Pancreas (tissue), 10 donors: ENCODE measurements at regions not wholly inside any gene's neighbourhood (a gene's known extent, or its start where the extent isn't known, plus 50 kb on each side); places are given as distances from the start of the nearest gene placed in this dataset.
"Not testable (repeated sequence)": the region's sequence is repeated elsewhere in the genome, so short reads cannot be mapped to it uniquely, and the experiment has no call there.

Source experiments
- ATAC-seq, 4 donors: fragments of 200-7000 bp; cut with Tn5 transposase; one replicate each; pipeline versions ENCODE4 v1.8.0 to v1.9.1; 2020; ENCODE audit warnings: mild to moderate bottlenecking in 4 of 4, moderate library complexity in 4 of 4
- DNase-seq, 6 donors: peaks; one replicate each; pipeline ENCODE4 v3.0.0-alpha.2; 2020
- FAIRE-seq: peaks from 2 replicates; lab custom pipeline; 2012; peaks lifted over from hg19 to GRCh38; lab: Jason Lieb, UNC
- H3K27ac ChIP-seq, 4 donors: fragments of 200-600 bp; sonication (generic); 1 replicate in 3 of 4; 2 replicates in 1 of 4; pipeline versions ENCODE4 v1.5.0 to v1.8.0; 2020
- H3K27me3 ChIP-seq, 4 donors: fragments of 200-600 bp; one replicate each; pipeline ENCODE4 v1.8.0; 2021
- H3K36me3 ChIP-seq, 3 donors: fragments of 200-600 bp; sonication (generic) in 1 of 3; one replicate each; pipeline versions ENCODE4 v1.5.0 to v1.8.0; 2020 to 2021
- H3K4me1 ChIP-seq, 3 donors: fragments of 200-600 bp; one replicate each; pipeline ENCODE4 v1.8.0; 2021
- H3K4me3 ChIP-seq, 4 donors: fragments of 200-600 bp; sonication (generic) in 2 of 4; one replicate each; pipeline versions ENCODE4 v1.5.0 to v1.8.0; 2020 to 2021
- H3K9me3 ChIP-seq, 4 donors: fragments of 200-600 bp; one replicate each; pipeline ENCODE4 v1.8.0; 2021
- WGBS, 2 donors: extraction: QIAGEN DNeasy Blood & Tissue Kit; methylation state at CpG; one replicate each; pipeline ENCODE4 v1.1.7; 2013; 5-methylcytosine and 5-hydroxymethylcytosine counted together
- intact Hi-C, 3 donors: fragments of 100-400 bp; cut with DNase I; formaldehyde crosslinking; loops; one replicate each; pipeline versions ENCODE4 v1.11.1 to v1.14.2; 2022
- TF ChIP-seq, protein P1 (sequence below), 4 donors: fragments of 200-600 bp; sonication (generic) in 3 of 4; IDR thresholded peaks; one replicate each; pipeline versions ENCODE4 v1.5.0 to v1.8.0; 2021; ENCODE audit warnings: antibody characterized with exemption in 4 of 4
- donor health status: healthy with polysubstance abuse.
- donor health status: DM: no; HTN: no; CAD: no; lungs with moderate emphysema.
- donor health status: DM: no; HTN: no; CAD: no.
- donor health status: control.
- donor health status: control.
- donor health status: Bipolar disorder and iron deficiency.
- donor health status: DM: yes; HTN: yes; CAD: no.
- donor health status: DM: no; HTN: no; CAD: no.
- donor health status: DM: no; HTN: no; CAD: no.
- donor health status: DM: yes; HTN: yes; CAD: no.

DNA sequence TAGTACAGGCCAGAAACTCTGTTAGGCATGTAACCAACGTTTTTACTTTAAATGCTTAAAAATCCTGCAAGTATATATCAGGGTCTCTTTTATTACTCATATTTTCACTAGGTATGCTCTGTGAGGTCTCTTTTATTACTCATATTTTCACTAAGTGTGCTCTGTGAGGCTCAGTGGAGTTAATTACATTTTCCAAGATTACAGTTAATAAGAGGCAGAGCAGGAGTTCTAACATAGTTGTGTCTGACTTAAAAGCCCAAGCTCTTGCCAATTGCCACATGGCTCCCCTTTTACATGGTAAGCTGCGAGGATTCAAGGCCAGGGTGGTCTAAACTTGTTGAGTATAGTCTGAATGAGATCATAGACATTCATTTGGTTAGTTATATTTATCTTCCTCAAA, 81.0 kb upstream of the ARMCX2 start:
- H3K9me3 ChIP-seq, result no peaks in the 10 kb centered on the region
- H3K4me1 ChIP-seq, result no peaks in the 10 kb centered on the region
- no peak overlapping the region for H3K4me3 ChIP-seq
- TF ChIP-seq, protein P1, sequence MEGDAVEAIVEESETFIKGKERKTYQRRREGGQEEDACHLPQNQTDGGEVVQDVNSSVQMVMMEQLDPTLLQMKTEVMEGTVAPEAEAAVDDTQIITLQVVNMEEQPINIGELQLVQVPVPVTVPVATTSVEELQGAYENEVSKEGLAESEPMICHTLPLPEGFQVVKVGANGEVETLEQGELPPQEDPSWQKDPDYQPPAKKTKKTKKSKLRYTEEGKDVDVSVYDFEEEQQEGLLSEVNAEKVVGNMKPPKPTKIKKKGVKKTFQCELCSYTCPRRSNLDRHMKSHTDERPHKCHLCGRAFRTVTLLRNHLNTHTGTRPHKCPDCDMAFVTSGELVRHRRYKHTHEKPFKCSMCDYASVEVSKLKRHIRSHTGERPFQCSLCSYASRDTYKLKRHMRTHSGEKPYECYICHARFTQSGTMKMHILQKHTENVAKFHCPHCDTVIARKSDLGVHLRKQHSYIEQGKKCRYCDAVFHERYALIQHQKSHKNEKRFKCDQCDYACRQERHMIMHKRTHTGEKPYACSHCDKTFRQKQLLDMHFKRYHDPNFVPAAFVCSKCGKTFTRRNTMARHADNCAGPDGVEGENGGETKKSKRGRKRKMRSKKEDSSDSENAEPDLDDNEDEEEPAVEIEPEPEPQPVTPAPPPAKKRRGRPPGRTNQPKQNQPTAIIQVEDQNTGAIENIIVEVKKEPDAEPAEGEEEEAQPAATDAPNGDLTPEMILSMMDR (IDR thresholded peaks at IDR 0.05), result no peak
- ATAC-seq (no peak), DNase-seq (no peak), FAIRE-seq (no peak)
- WGBS, 2 donors, result 30 to 46% methylated on average over 2 of the region's 2 CpGs
- no peak overlapping the region for H3K27ac ChIP-seq
- intact Hi-C loops, result no loop called here
- H3K27me3 ChIP-seq, result no peaks in the 10 kb centered on the region
- H3K36me3 ChIP-seq, result no peaks in the 10 kb centered on the region

DNA sequence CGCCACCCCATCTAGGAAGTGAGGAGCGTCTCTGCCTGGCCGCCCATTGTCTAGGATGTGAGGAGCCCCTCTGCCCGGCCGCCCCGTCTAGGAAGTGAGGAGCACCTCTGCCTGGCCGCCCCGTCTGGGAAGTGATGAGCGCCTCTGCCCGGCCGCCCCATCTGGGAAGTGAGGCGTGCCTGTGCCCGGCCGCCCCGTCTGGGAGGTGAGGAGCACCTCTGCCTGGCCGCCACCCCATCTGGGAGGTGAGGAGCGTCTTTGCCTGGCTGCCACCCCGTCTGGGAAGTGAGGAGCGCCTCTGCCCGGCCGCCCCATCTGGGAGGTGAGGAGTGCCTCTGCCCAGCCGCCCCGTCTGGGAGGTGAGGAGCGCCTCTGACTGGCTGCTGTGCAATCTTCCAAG, 79.2 kb upstream of the ARMCX2 start:
- H3K36me3 ChIP-seq, H3K27me3 ChIP-seq, intact Hi-C loops, H3K4me1 ChIP-seq, H3K9me3 ChIP-seq, H3K27ac ChIP-seq, H3K4me3 ChIP-seq, ATAC-seq, FAIRE-seq: not testable (repeated sequence)
- DNase-seq, result peak in 1 of 6 donors; percentile 34
- WGBS, 2 donors, result 91% methylated on average over 24 of the region's 24 CpGs

DNA sequence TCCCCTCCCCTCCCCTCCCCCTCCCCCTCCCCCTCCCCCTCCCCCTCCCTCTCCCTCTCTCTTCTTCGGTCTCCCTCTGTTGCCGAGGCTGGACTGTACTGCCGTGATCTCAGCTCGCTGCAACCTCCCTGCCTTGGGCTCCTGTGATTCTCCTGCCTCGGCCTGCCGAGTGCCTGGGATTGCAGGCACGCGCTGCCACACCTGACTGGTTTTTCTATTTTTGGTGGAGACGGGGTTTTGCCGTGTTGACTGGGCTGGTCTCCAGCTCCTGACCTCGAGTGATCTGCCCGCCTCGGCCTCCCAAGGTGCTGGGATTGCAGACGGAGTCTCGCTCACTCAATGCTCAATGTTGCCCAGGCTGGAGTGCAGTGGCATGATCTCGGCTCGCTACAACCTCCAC, 78.8 kb upstream of the ARMCX2 start:
- H3K4me3 ChIP-seq, H3K27me3 ChIP-seq, H3K36me3 ChIP-seq, FAIRE-seq, DNase-seq, intact Hi-C loops, H3K27ac ChIP-seq, H3K9me3 ChIP-seq, H3K4me1 ChIP-seq, ATAC-seq: not testable (repeated sequence)
- 83 to 94% methylated on average over 11 to 12 of the region's 17 CpGs for WGBS, 2 donors

DNA sequence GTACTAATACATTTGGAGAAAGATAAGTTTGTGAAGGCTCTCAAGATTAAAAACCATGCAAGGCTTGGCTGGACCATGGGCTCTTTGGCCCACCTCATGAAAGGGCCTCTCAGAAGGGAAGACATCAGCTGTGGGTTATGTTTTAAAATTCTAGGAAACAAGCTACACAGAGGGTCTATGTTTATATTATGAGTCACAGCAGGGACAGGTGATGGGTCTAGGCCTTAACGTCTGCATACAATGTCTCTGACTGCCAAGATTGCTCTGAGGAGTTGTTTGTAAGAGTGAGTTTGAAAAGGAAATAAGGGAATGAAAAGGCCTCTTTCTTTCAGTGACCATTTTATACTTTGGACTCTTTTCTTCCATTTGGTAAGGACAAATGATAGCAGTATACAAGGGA, 77.0 kb upstream of the ARMCX2 start:
- Histone ChIP-seq H3K27ac (no peak overlapping the region), H3K27me3 (peaks cover 0 to under 1% (median 0%) of the 10 kb centered on the region in 4 donors), H3K36me3 (no peaks in the 10 kb centered on the region), H3K4me3 (no peak overlapping the region), H3K9me3 (no peaks in the 10 kb centered on the region), H3K4me1 (no peaks in the 10 kb centered on the region)
- TF ChIP-seq, protein P1 (IDR thresholded peaks at IDR 0.05), result no peak
- FAIRE-seq (no peak), DNase-seq (no peak), ATAC-seq (no peak)
- intact Hi-C loops, result no loop called here
- 36 to 50% methylated on average over 1 of the region's 1 CpG for WGBS, 2 donors

DNA sequence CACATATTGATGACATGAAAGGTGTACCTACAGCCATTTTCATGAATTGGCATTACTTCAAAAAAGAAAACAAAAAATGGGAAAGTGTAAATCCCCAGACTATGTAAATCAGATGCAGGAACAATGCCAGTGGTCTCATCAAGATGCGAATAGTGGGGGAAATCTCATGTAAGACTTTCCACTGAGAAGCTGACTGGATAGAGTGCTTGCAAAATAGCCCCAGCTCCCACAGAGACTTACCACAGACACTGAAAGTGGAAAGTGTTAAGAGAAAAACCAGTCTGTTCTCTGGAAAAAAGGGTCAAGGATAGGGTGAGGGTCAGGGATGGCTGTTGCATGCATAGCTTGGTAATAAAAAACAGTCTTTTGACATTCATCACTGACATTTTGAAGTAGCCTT, 73.2 kb upstream of the ARMCX2 start:
- FAIRE-seq (no peak), ATAC-seq (no peak)
- TF ChIP-seq, protein P1 (IDR thresholded peaks at IDR 0.05), result no peak

DNA sequence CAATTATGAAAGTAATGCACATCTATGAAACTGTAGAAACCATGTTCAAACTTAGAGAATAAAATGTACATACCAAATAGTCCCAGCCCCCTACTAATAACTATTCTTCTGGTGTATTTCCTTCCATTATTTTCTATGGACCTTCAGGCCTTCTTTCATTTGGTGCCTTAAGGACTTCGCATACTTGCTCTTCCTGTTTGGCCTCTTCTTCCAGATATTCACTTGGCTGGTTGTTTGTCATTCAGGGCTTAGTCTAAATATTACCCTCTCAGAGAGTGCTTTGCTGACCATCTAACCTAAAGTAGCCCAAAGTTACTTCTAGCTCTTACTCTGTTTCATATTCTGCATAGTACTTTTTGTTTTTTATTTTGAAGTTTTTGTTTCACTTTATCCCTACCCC, 70.3 kb upstream of the ARMCX2 start:
- Histone ChIP-seq H3K4me1 (no peaks in the 10 kb centered on the region), H3K27ac (no peak overlapping the region), H3K9me3 (no peaks in the 10 kb centered on the region), H3K27me3 (peaks cover 0 to 17% (median 0%) of the 10 kb centered on the region in 4 donors), H3K36me3 (no peaks in the 10 kb centered on the region), H3K4me3 (no peak overlapping the region)
- 56 to 58% methylated on average over 1 of the region's 1 CpG for WGBS, 2 donors
- TF ChIP-seq, protein P1 (IDR thresholded peaks at IDR 0.05), result no peak
- no peak for DNase-seq
- no peak for FAIRE-seq
- ATAC-seq, result no peak
- intact Hi-C loops, result no loop called here

More for the DNA sequence above, 73.2 kb upstream of the ARMCX2 start:
- intact Hi-C loops, result no loop called here
- 73 to 81% methylated on average over 1 of the region's 1 CpG for WGBS, 2 donors
- H3K9me3 ChIP-seq, result no peaks in the 10 kb centered on the region
- DNase-seq, result no peak
- no peak overlapping the region for H3K4me3 ChIP-seq
- no peaks in the 10 kb centered on the region for H3K4me1 ChIP-seq
- H3K36me3 ChIP-seq, result no peaks in the 10 kb centered on the region
- peaks cover 0 to 16% (median 0%) of the 10 kb centered on the region in 4 donors for H3K27me3 ChIP-seq
- no peak overlapping the region for H3K27ac ChIP-seq
